HG03342 (cell line): ENCODE measurements at regions not wholly inside any gene's neighbourhood (a gene's known extent, or its start where the extent isn't known, plus 50 kb on each side); places are given as distances from the start of the nearest gene placed in this dataset.
"Not testable (repeated sequence)": the region's sequence is repeated elsewhere in the genome, so short reads cannot be mapped to it uniquely, and the experiment has no call there.

Experiments
- ATAC-seq: cut with Tn5 transposase; IDR thresholded peaks from one replicate; pipeline ENCODE4 v1.9.1; 2021; ENCODE audit warnings: mild to moderate bottlenecking, moderate library complexity; ENCODE audit not compliant: unreplicated experiment

- no peak for ATAC-seq
These were observed 185.2 kb downstream of the UACA start for GRCh38 chr15:70578196-70578595.

GRCh38 chr15:70576696-70577095, 186.7 kb downstream of the UACA start:
- no peak for ATAC-seq

- ATAC-seq, result no peak
These were observed 187.1 kb downstream of the UACA start for GRCh38 chr15:70576276-70576675.

- no peak for ATAC-seq
These were observed 187.8 kb downstream of the UACA start for GRCh38 chr15:70575231-70576226.

- not testable (repeated sequence) for ATAC-seq
These were observed 189.0 kb downstream of the UACA start for GRCh38 chr15:70574325-70574724.

GRCh38 chr15:70573121-70573850, 190.1 kb downstream of the UACA start:
- no peak for ATAC-seq

GRCh38 chr15:70569714-70570231, 193.6 kb downstream of the UACA start:
- no peak for ATAC-seq

- ATAC-seq, result no peak
These were observed 194.2 kb downstream of the UACA start for GRCh38 chr15:70569091-70569713.

GRCh38 chr15:70566989-70567388, 196.4 kb downstream of the UACA start:
- no peak for ATAC-seq

- no peak for ATAC-seq
These were observed 197.1 kb downstream of the UACA start for GRCh38 chr15:70566047-70566835.

- ATAC-seq, result no peak
These were observed 199.7 kb downstream of the UACA start for GRCh38 chr15:70563561-70564095.

- ATAC-seq, result no peak
These were observed 200.5 kb downstream of the UACA start for GRCh38 chr15:70562906-70563305.

GRCh38 chr15:70561885-70562284, 201.5 kb downstream of the UACA start:
- no peak for ATAC-seq

- no peak for ATAC-seq
These were observed 202.6 kb downstream of the UACA start for GRCh38 chr15:70560617-70561328.

- ATAC-seq, result no peak
These were observed 203.8 kb downstream of the UACA start for GRCh38 chr15:70559265-70560239.

- ATAC-seq, result no peak
These were observed 204.7 kb downstream of the UACA start for GRCh38 chr15:70558406-70559264.

GRCh38 chr15:70557521-70558258, 205.7 kb downstream of the UACA start:
- no peak for ATAC-seq
